ENCODE measurements at regions not wholly inside any gene's neighbourhood (a gene's known extent, or its start where the extent isn't known, plus 50 kb on each side); places are given as distances from the start of the nearest gene placed in this dataset.

DNA sequence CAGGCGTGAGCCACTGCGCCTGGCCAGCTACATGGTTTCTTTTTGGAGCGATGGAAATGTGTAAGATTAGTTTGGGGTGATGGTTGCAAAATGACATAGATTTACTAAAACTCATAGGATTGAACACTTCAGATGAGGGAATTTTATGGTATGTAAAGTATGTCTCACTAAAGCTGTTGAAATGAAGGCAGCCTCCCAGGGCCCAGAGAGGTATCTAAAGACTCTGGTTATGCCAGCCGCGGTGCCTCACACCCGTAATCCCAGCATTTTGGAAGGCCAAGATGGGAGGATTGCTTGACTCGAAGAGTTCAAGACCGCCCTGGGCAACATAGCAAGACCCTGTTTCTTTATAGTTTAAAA lies 254.9 kb downstream of the PARN start:
- H3K27ac ChIP-seq = no peak overlapping the region
- H3K4me1 ChIP-seq = no peaks in the 10 kb centered on the region
- WGBS, 3 donors = 95 to 97% (median 95%) methylated on average over 8 of the region's 8 CpGs
- no peaks in the 10 kb centered on the region for H3K9me3 ChIP-seq
- H3K27me3 ChIP-seq (ENCODE audit: insufficient read depth in 3 of 3, low read length in 2 of 3) = no peaks in the 10 kb centered on the region
- no peak overlapping the region for H3K4me3 ChIP-seq
- intact Hi-C loops (cut with DNase I) = no loop called here
- DNase-seq (no peak), ATAC-seq (no peak)
- TF ChIP-seq, protein P1, sequence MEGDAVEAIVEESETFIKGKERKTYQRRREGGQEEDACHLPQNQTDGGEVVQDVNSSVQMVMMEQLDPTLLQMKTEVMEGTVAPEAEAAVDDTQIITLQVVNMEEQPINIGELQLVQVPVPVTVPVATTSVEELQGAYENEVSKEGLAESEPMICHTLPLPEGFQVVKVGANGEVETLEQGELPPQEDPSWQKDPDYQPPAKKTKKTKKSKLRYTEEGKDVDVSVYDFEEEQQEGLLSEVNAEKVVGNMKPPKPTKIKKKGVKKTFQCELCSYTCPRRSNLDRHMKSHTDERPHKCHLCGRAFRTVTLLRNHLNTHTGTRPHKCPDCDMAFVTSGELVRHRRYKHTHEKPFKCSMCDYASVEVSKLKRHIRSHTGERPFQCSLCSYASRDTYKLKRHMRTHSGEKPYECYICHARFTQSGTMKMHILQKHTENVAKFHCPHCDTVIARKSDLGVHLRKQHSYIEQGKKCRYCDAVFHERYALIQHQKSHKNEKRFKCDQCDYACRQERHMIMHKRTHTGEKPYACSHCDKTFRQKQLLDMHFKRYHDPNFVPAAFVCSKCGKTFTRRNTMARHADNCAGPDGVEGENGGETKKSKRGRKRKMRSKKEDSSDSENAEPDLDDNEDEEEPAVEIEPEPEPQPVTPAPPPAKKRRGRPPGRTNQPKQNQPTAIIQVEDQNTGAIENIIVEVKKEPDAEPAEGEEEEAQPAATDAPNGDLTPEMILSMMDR (IDR thresholded peaks at IDR 0.05) = no peak
- H3K36me3 ChIP-seq (ENCODE audit: insufficient read depth in 1 of 2, low read depth in 1 of 2) = no peaks in the 10 kb centered on the region

DNA sequence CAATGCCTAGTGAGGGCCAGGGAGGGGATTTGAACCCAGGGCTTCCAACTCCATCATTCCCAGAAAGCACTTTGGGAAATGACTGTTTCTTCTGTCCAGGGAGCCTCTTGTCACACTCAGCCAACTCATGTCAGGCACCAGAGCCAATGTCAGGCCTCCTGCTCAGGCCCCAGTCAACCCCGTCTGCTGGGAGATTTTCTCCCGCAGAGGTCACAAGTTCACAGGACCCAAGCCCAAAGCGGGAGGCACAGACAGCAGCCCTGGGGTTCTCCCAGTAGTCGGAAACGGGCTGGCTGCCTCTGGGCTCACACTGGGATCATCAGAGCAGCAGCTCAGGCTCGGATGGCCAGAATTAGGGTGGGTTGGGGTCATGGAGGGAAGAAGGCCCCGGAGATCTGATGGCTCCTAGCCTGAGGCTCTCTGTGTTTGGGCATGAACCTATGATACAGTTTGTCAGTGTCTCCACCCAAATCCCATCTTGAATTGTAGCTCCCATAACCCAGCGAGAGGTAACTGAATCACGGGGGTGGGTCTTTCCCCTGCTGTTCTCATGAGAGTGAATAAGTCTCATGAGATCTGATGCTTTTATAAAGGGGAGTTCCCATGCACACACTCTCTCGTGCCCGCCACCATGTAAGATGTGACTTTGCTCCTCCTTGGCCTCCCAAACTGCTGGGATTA lies 255.5 kb downstream of the PARN start:
- H3K9me3 ChIP-seq = no peaks in the 10 kb centered on the region
- H3K4me3 ChIP-seq = no peak overlapping the region
- intact Hi-C loops (cut with DNase I) = no loop called here
- H3K36me3 ChIP-seq (ENCODE audit: insufficient read depth in 1 of 2, low read depth in 1 of 2) = no peaks in the 10 kb centered on the region
- H3K4me1 ChIP-seq = peaks cover 3% of the 10 kb centered on the region
- H3K27me3 ChIP-seq (ENCODE audit: insufficient read depth in 3 of 3, low read length in 2 of 3) = no peaks in the 10 kb centered on the region
- DNase-seq (no peak), ATAC-seq (no peak)
- WGBS, 3 donors = 76 to 85% (median 79%) methylated on average over 11 of the region's 11 CpGs
- no peak overlapping the region for H3K27ac ChIP-seq
- TF ChIP-seq, protein P1 (IDR thresholded peaks at IDR 0.05) = no peak

DNA sequence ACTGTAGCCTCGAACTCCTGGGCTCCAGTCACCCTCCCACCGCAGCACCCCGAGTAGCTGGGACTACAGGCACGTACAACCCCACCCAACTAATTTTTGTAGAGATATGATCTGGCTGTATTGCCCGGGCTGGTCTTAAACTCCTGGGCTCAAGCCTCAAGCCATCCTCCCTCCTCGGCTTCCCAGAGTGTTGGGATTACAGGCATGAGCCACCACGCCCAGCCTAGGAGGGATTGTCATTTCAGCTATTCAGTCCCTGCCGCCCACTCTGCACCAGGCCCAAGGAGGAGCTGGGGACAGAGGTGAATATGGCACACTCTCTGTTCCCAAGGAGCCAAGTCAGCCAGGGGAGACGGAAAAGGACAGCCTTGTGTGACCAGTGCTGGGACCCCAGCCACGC lies 256.2 kb downstream of the PARN start:
- H3K4me1 ChIP-seq = peaks cover 3% of the 10 kb centered on the region
- no peaks in the 10 kb centered on the region for H3K9me3 ChIP-seq
- 91 to 94% (median 91%) methylated on average over 10 of the region's 10 CpGs for WGBS, 3 donors
- DNase-seq (no peak), ATAC-seq (no peak)
- H3K27me3 ChIP-seq (ENCODE audit: insufficient read depth in 3 of 3, low read length in 2 of 3) = no peaks in the 10 kb centered on the region
- intact Hi-C loops (cut with DNase I) = no loop called here
- no peak overlapping the region for H3K4me3 ChIP-seq
- TF ChIP-seq, protein P1 (IDR thresholded peaks at IDR 0.05) = no peak
- no peaks in the 10 kb centered on the region for H3K36me3 ChIP-seq (ENCODE audit: insufficient read depth in 1 of 2, low read depth in 1 of 2)
- H3K27ac ChIP-seq = no peak overlapping the region

DNA sequence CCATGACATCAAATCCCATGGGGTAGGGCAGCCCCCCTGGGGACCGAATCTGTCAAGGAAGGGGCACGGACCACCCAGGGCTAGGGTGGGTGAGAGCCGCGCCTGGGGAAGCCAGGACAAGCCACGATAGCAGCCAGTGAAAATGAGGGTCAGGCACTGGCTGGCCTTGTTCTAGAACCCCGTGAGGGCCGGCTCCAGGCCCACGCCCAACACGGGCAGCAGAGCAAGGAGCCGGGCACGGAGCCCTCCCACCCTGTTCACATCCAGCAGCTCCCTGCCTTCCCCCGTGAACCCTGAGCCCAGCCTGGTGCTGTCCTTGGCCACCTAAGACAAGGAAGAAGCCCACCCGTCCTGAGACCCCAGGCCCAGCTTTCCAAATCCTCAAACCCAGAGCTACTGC lies 256.7 kb downstream of the PARN start:
- Histone ChIP-seq H3K4me1 (peaks cover 3% of the 10 kb centered on the region), H3K36me3 (ENCODE audit: insufficient read depth in 1 of 2, low read depth in 1 of 2) (no peaks in the 10 kb centered on the region), H3K4me3 (no peak overlapping the region), H3K27me3 (ENCODE audit: insufficient read depth in 3 of 3, low read length in 2 of 3) (no peaks in the 10 kb centered on the region), H3K27ac (no peak overlapping the region), H3K9me3 (no peaks in the 10 kb centered on the region)
- intact Hi-C loops (cut with DNase I) = no loop called here
- DNase-seq (no peak), ATAC-seq (no peak)
- WGBS, 3 donors = 81 to 91% (median 86%) methylated on average over 13 of the region's 13 CpGs
- TF ChIP-seq, protein P1 (IDR thresholded peaks at IDR 0.05) = no peak

DNA sequence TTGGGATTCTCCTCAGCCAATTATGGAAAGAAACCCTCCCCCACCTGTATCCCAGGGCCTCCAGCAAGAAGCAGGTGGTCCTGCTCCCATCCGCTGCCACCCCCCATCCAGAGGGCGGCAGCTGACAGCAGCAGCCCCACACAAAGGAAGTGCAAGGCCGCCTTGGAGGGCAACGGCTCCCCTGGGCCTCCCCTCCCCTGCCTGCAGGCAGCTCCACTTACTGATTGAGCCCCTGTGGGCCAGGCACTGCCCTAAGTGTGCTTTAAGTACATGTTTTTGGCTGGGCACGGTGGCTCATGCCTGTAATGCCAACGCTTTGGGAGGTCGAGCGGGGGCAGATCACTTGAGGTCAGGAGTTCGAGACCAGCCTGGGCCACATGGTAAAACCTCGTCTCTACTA lies 257.6 kb downstream of the PARN start:
- no peaks in the 10 kb centered on the region for H3K36me3 ChIP-seq (ENCODE audit: insufficient read depth in 1 of 2, low read depth in 1 of 2)
- H3K9me3 ChIP-seq = no peaks in the 10 kb centered on the region
- DNase-seq (no peak), ATAC-seq (no peak)
- 38 to 62% (median 42%) methylated on average over 10 of the region's 10 CpGs for WGBS, 3 donors
- TF ChIP-seq, protein P1 (IDR thresholded peaks at IDR 0.05) = no peak
- H3K27me3 ChIP-seq (ENCODE audit: insufficient read depth in 3 of 3, low read length in 2 of 3) = no peaks in the 10 kb centered on the region
- intact Hi-C loops (cut with DNase I) = no loop called here
- H3K27ac ChIP-seq = no peak overlapping the region
- peaks cover 3% of the 10 kb centered on the region for H3K4me1 ChIP-seq
- H3K4me3 ChIP-seq = no peak overlapping the region
